ENCODE measurements at regions not wholly inside any gene's neighbourhood (a gene's known extent, or its start where the extent isn't known, plus 50 kb on each side); places are given as distances from the start of the nearest gene placed in this dataset.

DNA sequence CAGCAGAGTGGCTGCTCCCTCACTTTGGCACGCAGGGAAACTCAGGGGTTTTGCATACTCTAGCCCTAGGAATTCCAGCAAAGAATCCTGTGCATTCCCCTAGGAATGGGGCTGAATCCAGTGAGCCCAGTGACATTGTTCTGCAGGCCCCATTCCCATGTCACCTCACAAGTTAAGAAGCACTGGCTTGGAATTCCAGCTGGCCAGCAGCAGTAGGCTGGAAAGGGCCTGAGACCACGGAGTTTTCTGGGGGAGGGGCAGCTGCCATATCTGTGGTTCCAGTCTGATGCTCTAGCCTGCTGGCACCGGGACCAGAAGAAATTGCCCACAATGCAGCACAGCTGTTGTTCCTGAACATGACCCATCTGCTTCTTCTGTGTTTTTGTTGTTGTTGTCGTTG, 217.6 kb upstream of the DMRTA1 start:
- TF ChIP-seq, protein P1, sequence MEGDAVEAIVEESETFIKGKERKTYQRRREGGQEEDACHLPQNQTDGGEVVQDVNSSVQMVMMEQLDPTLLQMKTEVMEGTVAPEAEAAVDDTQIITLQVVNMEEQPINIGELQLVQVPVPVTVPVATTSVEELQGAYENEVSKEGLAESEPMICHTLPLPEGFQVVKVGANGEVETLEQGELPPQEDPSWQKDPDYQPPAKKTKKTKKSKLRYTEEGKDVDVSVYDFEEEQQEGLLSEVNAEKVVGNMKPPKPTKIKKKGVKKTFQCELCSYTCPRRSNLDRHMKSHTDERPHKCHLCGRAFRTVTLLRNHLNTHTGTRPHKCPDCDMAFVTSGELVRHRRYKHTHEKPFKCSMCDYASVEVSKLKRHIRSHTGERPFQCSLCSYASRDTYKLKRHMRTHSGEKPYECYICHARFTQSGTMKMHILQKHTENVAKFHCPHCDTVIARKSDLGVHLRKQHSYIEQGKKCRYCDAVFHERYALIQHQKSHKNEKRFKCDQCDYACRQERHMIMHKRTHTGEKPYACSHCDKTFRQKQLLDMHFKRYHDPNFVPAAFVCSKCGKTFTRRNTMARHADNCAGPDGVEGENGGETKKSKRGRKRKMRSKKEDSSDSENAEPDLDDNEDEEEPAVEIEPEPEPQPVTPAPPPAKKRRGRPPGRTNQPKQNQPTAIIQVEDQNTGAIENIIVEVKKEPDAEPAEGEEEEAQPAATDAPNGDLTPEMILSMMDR (conservative IDR thresholded peaks at IDR 0.05 in 1 of 2, IDR thresholded peaks at IDR 0.05 in 1 of 2; ENCODE audit: low read depth in 1 of 2, low read length in 2 of 2): no peak
- no peak for TF ChIP-seq EZH2 (IDR thresholded peaks at IDR 0.05; ENCODE audit: low read length, missing control alignments)

All from fibroblast of lung (primary cell).